Choroid plexus epithelial cell (primary cell): ENCODE measurements at regions not wholly inside any gene's neighbourhood (a gene's known extent, or its start where the extent isn't known, plus 50 kb on each side); places are given as distances from the start of the nearest gene placed in this dataset.

Experiments used
- DNase-seq: peaks from one replicate; pipeline ENCODE4 v3.0.0-alpha.2; 2010; ENCODE audit warnings: low read depth
- H3K4me3 ChIP-seq: 2 replicates; pipeline ENCODE4 v1.5.1; 2011; ENCODE audit warnings: low read depth, mild to moderate bottlenecking, control low read depth, low read length, moderate library complexity
- CTCF ChIP-seq: conservative IDR thresholded peaks from 2 replicates; pipeline ENCODE4 v1.5.1; 2011; ENCODE audit warnings: low read depth, mild to moderate bottlenecking, control low read depth, inconsistent platforms, low read length, moderate library complexity

GRCh38 chr2:38441346-38441745 lies 64.3 kb upstream of the ATL2 start:
- H3K4me3 ChIP-seq, result no peak overlapping the region
- no peak for DNase-seq
- TF ChIP-seq CTCF, result no peak

- DNase-seq, result peak; percentile 50
- TF ChIP-seq CTCF, result no peak
- H3K4me3 ChIP-seq, result no peak overlapping the region
Observed at GRCh38 chr2:38440655-38441054, 63.6 kb upstream of the ATL2 start.

GRCh38 chr2:38439863-38440262 lies 62.8 kb upstream of the ATL2 start:
- no peak for TF ChIP-seq CTCF
- H3K4me3 ChIP-seq, result no peak overlapping the region

GRCh38 chr2:38438883-38439612 lies 62.0 kb upstream of the ATL2 start:
- H3K4me3 ChIP-seq, result no peak overlapping the region
- no peak for DNase-seq
- TF ChIP-seq CTCF, result no peak

More at GRCh38 chr2:38439863-38440262, 62.8 kb upstream of the ATL2 start:
- DNase-seq, result no peak

- DNase-seq, result no peak
- H3K4me3 ChIP-seq, result no peak overlapping the region
- no peak for TF ChIP-seq CTCF
Observed at GRCh38 chr2:38438133-38438882, 61.2 kb upstream of the ATL2 start.

- DNase-seq, result no peak
- no peak overlapping the region for H3K4me3 ChIP-seq
- no peak for TF ChIP-seq CTCF
Observed at GRCh38 chr2:38436227-38436664, 59.2 kb upstream of the ATL2 start.

GRCh38 chr2:38435775-38436174 lies 58.7 kb upstream of the ATL2 start:
- no peak overlapping the region for H3K4me3 ChIP-seq
- TF ChIP-seq CTCF, result no peak
- DNase-seq, result no peak
